Chondrocyte (in vitro differentiated cells): ENCODE measurements at regions not wholly inside any gene's neighbourhood (a gene's known extent, or its start where the extent isn't known, plus 50 kb on each side); places are given as distances from the start of the nearest gene placed in this dataset.

ENCODE experiments used
- DNase-seq: peaks from one replicate; pipeline ENCODE4 v3.0.0; 2021; ENCODE audit warnings: mixed read lengths, low spot score
- H3K27ac Mint-ChIP-seq: one replicate; pipeline ENCODE4 v1.8.0; 2021; ENCODE audit warnings: mild to moderate bottlenecking, moderate library complexity, mixed read lengths; ENCODE audit not compliant: unreplicated experiment
- H3K27me3 Mint-ChIP-seq: 2 replicates; pipeline ENCODE4 v1.8.0; 2021; ENCODE audit warnings: low read depth, mixed read lengths
- H3K36me3 Mint-ChIP-seq: 2 replicates; pipeline ENCODE4 v1.8.0; 2021; ENCODE audit warnings: low read depth, mixed read lengths
- H3K4me1 Mint-ChIP-seq: 2 replicates; pipeline ENCODE4 v1.8.0; 2021; ENCODE audit warnings: low read depth, mild to moderate bottlenecking, mixed read lengths
- H3K4me3 Mint-ChIP-seq: one replicate; pipeline ENCODE4 v1.8.0; 2021; ENCODE audit warnings: mild to moderate bottlenecking, moderate library complexity, mixed read lengths; ENCODE audit not compliant: unreplicated experiment
- H3K9me3 Mint-ChIP-seq: 2 replicates; pipeline ENCODE4 v1.8.0; 2021; ENCODE audit warnings: low read depth, mixed read lengths
- CTCF ChIP-seq: fragments of 200-600 bp; sonication (generic); IDR thresholded peaks from 2 replicates; pipeline ENCODE4 v1.5.0; 2021; ENCODE audit warnings: antibody characterized with exemption, mild to moderate bottlenecking, moderate library complexity

DNA sequence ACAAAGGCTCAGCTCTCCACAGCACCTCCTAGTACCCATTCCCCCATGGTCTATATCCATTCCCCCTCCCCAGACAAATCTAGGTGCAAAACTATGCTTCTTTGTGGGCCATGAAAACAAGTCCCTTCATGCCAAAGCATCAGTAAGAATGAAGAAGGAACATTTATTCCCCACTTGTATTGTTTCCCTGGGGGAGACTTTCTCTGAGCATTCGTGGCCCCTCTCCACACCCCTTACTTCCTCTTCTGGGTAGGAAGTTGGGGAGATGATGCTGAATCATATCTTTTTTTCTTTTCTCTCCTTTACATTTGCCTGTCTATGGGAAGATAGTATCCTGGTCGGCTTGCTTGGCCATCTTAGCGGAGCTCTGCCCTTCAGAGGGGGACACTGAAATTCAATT lies 246.8 kb downstream of the NSG2 start:
- no peak overlapping the region for H3K27ac Mint-ChIP-seq

DNA sequence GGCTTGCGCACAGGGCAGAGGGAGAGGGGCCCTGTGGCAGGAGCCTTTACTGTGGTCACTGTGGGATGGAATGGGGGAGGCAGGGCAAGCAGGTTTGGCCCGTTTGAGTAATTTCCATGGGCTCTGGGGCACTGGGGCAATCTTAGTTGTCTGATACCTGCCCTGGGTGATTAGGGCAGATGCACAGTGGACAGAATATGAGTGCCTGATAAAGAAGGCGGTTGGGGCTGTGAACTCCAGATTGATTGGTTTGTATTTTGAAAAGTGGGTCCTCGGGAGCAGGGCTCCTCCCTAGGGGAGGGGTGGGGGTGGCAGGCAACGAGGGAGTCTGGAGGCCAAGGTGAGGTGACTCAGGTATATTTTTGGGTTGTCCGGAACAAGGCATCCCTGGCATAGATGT lies 247.5 kb downstream of the NSG2 start:
- H3K36me3 Mint-ChIP-seq: no peaks in the 10 kb centered on the region
- DNase-seq: no peak
- no peak overlapping the region for H3K4me3 Mint-ChIP-seq
- H3K4me1 Mint-ChIP-seq: no peaks in the 10 kb centered on the region
- H3K9me3 Mint-ChIP-seq: peaks cover 12% of the 10 kb centered on the region
- peaks cover 14% of the 10 kb centered on the region for H3K27me3 Mint-ChIP-seq
- TF ChIP-seq CTCF: no peak
- no peak overlapping the region for H3K27ac Mint-ChIP-seq

More for the DNA sequence above, 246.8 kb downstream of the NSG2 start:
- no peak for DNase-seq
- Mint-ChIP-seq H3K36me3 (no peaks in the 10 kb centered on the region), H3K4me3 (no peak overlapping the region), H3K4me1 (no peaks in the 10 kb centered on the region), H3K27me3 (peaks cover 16% of the 10 kb centered on the region), H3K9me3 (peaks cover 12% of the 10 kb centered on the region)
- no peak for TF ChIP-seq CTCF

DNA sequence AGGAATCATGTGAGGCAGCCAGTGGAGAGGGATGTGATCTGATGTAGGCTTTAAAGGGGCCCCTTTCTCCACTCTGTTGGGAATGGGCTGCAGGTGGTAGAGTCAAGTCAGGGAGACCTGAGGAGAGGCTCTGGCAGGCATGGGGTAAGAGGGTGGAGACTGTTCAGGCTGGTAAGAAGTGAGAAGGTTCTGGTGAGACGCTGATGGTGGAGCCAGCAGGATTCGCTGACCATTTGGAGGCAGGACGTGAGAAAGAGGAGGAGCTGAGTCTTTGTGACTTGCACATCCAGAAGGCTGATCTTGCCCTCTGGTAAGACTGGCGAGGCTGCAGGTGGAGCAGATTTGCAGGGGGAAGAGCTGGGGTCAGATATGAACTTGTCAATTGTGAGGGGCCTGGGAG lies 248.0 kb downstream of the NSG2 start:
- Mint-ChIP-seq H3K36me3 (peaks cover 1% of the 10 kb centered on the region), H3K27ac (no peak overlapping the region), H3K27me3 (peaks cover 12% of the 10 kb centered on the region), H3K9me3 (peaks cover 15% of the 10 kb centered on the region), H3K4me3 (no peak overlapping the region), H3K4me1 (no peaks in the 10 kb centered on the region)
- no peak for TF ChIP-seq CTCF
- no peak for DNase-seq

DNA sequence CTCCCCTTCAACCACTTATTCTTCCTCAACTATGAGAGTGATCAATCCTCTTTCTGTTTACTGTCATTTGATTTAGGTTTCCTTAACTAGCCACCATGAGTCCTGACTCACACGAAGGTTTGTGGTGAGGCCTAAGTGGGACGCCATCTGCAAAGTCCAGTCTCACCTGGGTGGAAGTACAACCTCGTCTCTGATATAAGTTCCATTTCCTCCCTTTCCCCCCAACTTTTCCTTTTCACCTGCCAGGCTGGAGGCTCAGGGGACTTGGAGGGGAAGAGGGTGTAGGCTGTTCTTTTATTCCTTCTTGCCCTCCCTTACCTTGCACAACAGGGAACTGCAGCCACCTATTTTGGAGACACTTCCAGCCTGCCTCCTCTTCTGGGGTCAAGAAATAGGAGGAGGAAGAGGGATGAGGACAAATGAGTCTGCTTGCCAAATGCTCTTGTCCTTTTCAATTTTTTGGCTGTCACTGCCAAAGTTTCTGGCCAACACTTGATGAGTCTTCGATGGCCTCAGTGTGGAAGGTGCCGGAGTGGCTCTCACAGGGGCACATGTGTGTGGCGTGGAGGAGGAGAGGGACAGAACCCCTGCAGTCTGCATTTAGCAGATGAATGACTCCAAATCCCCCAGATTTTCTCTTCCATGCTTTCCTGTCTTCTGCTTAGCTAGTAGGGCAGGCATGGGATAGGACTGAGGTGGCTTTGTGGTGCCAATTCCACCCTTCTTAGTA lies 249.6 kb downstream of the NSG2 start:
- Mint-ChIP-seq H3K4me1 (no peaks in the 10 kb centered on the region), H3K4me3 (no peak overlapping the region), H3K36me3 (peaks cover 4% of the 10 kb centered on the region), H3K27ac (no peak overlapping the region), H3K9me3 (peaks cover 7% of the 10 kb centered on the region), H3K27me3 (peaks cover 23% of the 10 kb centered on the region)
- TF ChIP-seq CTCF: no peak
- DNase-seq: no peak

DNA sequence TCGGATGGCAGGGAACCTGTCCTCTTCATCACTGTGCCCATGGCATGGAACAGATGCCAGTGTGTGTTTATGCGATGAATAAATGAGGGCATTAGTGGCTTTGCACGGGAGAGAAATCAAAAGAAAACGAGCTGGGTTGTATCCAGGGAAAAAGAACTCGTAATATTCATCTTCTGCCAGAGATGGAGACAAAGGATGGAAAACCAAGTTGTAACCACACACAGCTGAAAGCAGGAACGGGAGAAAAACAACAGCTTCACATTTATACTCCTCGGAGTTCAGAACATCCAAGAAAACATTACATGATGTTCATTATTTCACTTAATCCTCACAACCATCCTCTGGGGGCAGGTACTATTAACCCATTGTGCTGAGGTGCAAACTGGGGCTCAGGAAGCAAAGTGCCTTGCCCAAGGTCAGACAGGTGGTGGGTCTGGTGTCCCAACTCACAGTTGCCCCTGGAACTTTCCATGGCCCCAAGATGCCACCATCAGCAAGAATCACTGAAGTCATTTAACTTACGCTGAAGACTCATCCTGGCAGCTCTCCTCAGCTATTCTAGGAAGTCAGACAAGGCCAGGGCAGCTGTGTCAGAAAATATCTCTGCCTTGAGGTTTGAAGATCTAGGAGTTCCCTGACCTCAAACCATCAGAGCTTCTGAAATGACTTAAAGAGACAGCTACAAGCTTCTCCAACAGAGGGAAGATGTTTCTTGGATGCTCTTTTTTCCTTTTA lies 250.4 kb downstream of the NSG2 start:
- DNase-seq: no peak
- TF ChIP-seq CTCF: no peak
- H3K27ac Mint-ChIP-seq: no peak overlapping the region
- H3K9me3 Mint-ChIP-seq: peaks cover 3% of the 10 kb centered on the region
- peaks cover 4% of the 10 kb centered on the region for H3K36me3 Mint-ChIP-seq
- H3K4me1 Mint-ChIP-seq: peaks cover 1% of the 10 kb centered on the region
- H3K27me3 Mint-ChIP-seq: peaks cover 28% of the 10 kb centered on the region
- no peak overlapping the region for H3K4me3 Mint-ChIP-seq
